A673 (cell line): ENCODE measurements at regions not wholly inside any gene's neighbourhood (a gene's known extent, or its start where the extent isn't known, plus 50 kb on each side); places are given as distances from the start of the nearest gene placed in this dataset.

Experiments used
- CTCF ChIP-seq: fragments of 300-800, 200-600 bp; sonication (generic); conservative IDR thresholded peaks from 2 replicates; pipeline ENCODE4 v1.5.1; 2017; ENCODE audit warnings: low read depth, mild to moderate bottlenecking, antibody characterized with exemption, low read length, moderate library complexity, mixed read lengths
- EZH2 ChIP-seq: fragments of 200-600 bp; sonication (generic); IDR thresholded peaks from 2 replicates; pipeline ENCODE4 v1.6.1; 2017; ENCODE audit warnings: borderline replicate concordance, low read depth, mild to moderate bottlenecking, mixed read lengths, antibody characterized with exemption, low read length; ENCODE audit not compliant: poor library complexity, severe bottlenecking

- TF ChIP-seq EZH2 (no peak), CTCF (no peak)
Observed at GRCh38 chr10:10314626-10315025, 703.0 kb upstream of the CELF2 start.
